ENCODE measurements at regions not wholly inside any gene's neighbourhood (a gene's known extent, or its start where the extent isn't known, plus 50 kb on each side); places are given as distances from the start of the nearest gene placed in this dataset.

GRCh38 chr20:39431091-39431880, 469.1 kb downstream of the DHX35 start:
- DNase-seq = no peak

GRCh38 chr20:39429726-39430125, 467.6 kb downstream of the DHX35 start:
- DNase-seq = no peak

- DNase-seq = no peak
Measured at GRCh38 chr20:39424962-39425678, 463.0 kb downstream of the DHX35 start.

GRCh38 chr20:39421571-39422105, 459.5 kb downstream of the DHX35 start:
- DNase-seq = no peak

- DNase-seq = no peak
Measured at GRCh38 chr20:39412091-39412490, 449.9 kb downstream of the DHX35 start.

GRCh38 chr20:39399463-39399862, 437.3 kb downstream of the DHX35 start:
- no peak for DNase-seq

- DNase-seq = no peak
Measured at GRCh38 chr20:39398656-39399055, 436.5 kb downstream of the DHX35 start.

GRCh38 chr20:39397646-39398045, 435.5 kb downstream of the DHX35 start:
- DNase-seq = no peak

- no peak for DNase-seq
Measured at GRCh38 chr20:39395478-39396291, 433.5 kb downstream of the DHX35 start.

- no peak for DNase-seq
Measured at GRCh38 chr20:39394461-39394860, 432.3 kb downstream of the DHX35 start.

GRCh38 chr20:39390186-39390585, 428.0 kb downstream of the DHX35 start:
- no peak for DNase-seq

- no peak for DNase-seq
Measured at GRCh38 chr20:39381595-39381994, 419.5 kb downstream of the DHX35 start.

GRCh38 chr20:39378776-39379175, 416.6 kb downstream of the DHX35 start:
- DNase-seq = no peak

GRCh38 chr20:39376788-39377187, 414.6 kb downstream of the DHX35 start:
- no peak for DNase-seq

GRCh38 chr20:39364320-39364719, 402.2 kb downstream of the DHX35 start:
- no peak for DNase-seq

GRCh38 chr20:39359981-39360620, 398.0 kb downstream of the DHX35 start:
- no peak for DNase-seq

- no peak for DNase-seq
Measured at GRCh38 chr20:39358052-39358451, 395.9 kb downstream of the DHX35 start.

GRCh38 chr20:39356908-39357307, 394.8 kb downstream of the DHX35 start:
- no peak for DNase-seq

GRCh38 chr20:39349240-39349639, 387.1 kb downstream of the DHX35 start:
- DNase-seq = no peak

GRCh38 chr20:39347626-39348025, 385.5 kb downstream of the DHX35 start:
- no peak for DNase-seq

GRCh38 chr20:39342463-39342862, 380.3 kb downstream of the DHX35 start:
- DNase-seq = no peak

GRCh38 chr20:39338469-39339376, 376.6 kb downstream of the DHX35 start:
- no peak for DNase-seq
